GM21825 (cell line): ENCODE measurements at regions not wholly inside any gene's neighbourhood (a gene's known extent, or its start where the extent isn't known, plus 50 kb on each side); places are given as distances from the start of the nearest gene placed in this dataset.
"Not testable (repeated sequence)": the region's sequence is repeated elsewhere in the genome, so short reads cannot be mapped to it uniquely, and the experiment has no call there.

Source experiments
- ATAC-seq: cut with Tn5 transposase; IDR thresholded peaks from one replicate; pipeline ENCODE4 v1.9.1; 2021; ENCODE audit warnings: mild to moderate bottlenecking, moderate library complexity; ENCODE audit not compliant: unreplicated experiment

GRCh38 chr1:232145768-232146167, 484.2 kb downstream of the SIPA1L2 start:
- ATAC-seq: no peak

GRCh38 chr1:232144696-232145230, 485.2 kb downstream of the SIPA1L2 start:
- ATAC-seq: no peak

GRCh38 chr1:232143315-232143886, 486.5 kb downstream of the SIPA1L2 start:
- no peak for ATAC-seq

- ATAC-seq: no peak
Observed at GRCh38 chr1:232142403-232143314, 487.3 kb downstream of the SIPA1L2 start.

GRCh38 chr1:232141167-232141448, 488.8 kb downstream of the SIPA1L2 start:
- ATAC-seq: not testable (repeated sequence)

GRCh38 chr1:232140419-232141166, 489.3 kb downstream of the SIPA1L2 start:
- ATAC-seq: no peak

GRCh38 chr1:232139444-232139843, 490.5 kb downstream of the SIPA1L2 start:
- ATAC-seq: no peak

- no peak for ATAC-seq
Observed at GRCh38 chr1:232138044-232138443, 491.9 kb downstream of the SIPA1L2 start.

GRCh38 chr1:232137066-232137465, 492.9 kb downstream of the SIPA1L2 start:
- ATAC-seq: no peak

GRCh38 chr1:232136136-232136535, 493.8 kb downstream of the SIPA1L2 start:
- no peak for ATAC-seq

- no peak for ATAC-seq
Observed at GRCh38 chr1:232134365-232134764, 495.6 kb downstream of the SIPA1L2 start.

- no peak for ATAC-seq
Observed at GRCh38 chr1:232132572-232132971, 497.4 kb downstream of the SIPA1L2 start.

- no peak for ATAC-seq
Observed at GRCh38 chr1:232131715-232132391, 498.1 kb downstream of the SIPA1L2 start.

- ATAC-seq: no peak
Observed at GRCh38 chr1:232130815-232131480, 499.0 kb downstream of the SIPA1L2 start.

- ATAC-seq: no peak
Observed at GRCh38 chr1:232127190-232127589, 500.6 kb downstream of the DISC1 start.

- ATAC-seq: no peak
Observed at GRCh38 chr1:232123775-232124659, 497.4 kb downstream of the DISC1 start.

- ATAC-seq: not testable (repeated sequence)
Observed at GRCh38 chr1:232117903-232118302, 491.3 kb downstream of the DISC1 start.

GRCh38 chr1:232114985-232115384, 488.4 kb downstream of the DISC1 start:
- ATAC-seq: no peak

- no peak for ATAC-seq
Observed at GRCh38 chr1:232112076-232112475, 485.5 kb downstream of the DISC1 start.
